GM23338 (cell line): ENCODE measurements at regions not wholly inside any gene's neighbourhood (a gene's known extent, or its start where the extent isn't known, plus 50 kb on each side); places are given as distances from the start of the nearest gene placed in this dataset.
"Not testable (repeated sequence)": the region's sequence is repeated elsewhere in the genome, so short reads cannot be mapped to it uniquely, and the experiment has no call there.

ENCODE experiments used
- ATAC-seq: fragments of 200-7000 bp; cut with Tn5 transposase; 3 replicates; pipeline ENCODE4 v1.9.1; 2020
- DNase-seq: peaks from one replicate; pipeline ENCODE4 v3.0.0-alpha.2; 2015; ENCODE audit warnings: low spot score
- H2AFZ ChIP-seq: fragments of 200-600 bp; sonication (generic); 2 replicates; pipeline ENCODE4 v1.8.0; 2016; ENCODE audit warnings: antibody characterized with exemption, mild to moderate bottlenecking, moderate library complexity
- H3F3A ChIP-seq: fragments of 200-600 bp; sonication (generic); replicated peaks from 2 replicates; pipeline ENCODE4 v1.8.0; 2017; ENCODE audit warnings: antibody characterized with exemption, mixed run types, low read depth
- H3K27ac ChIP-seq: fragments of 200-600 bp; sonication (generic); 2 replicates; pipeline ENCODE4 v1.6.1; 2016; ENCODE audit warnings: low read depth
- H3K27me3 ChIP-seq: fragments of 200-600 bp; sonication (generic); 2 replicates; pipeline ENCODE4 v1.8.0; 2016; ENCODE audit warnings: mild to moderate bottlenecking, mixed run types, moderate library complexity; ENCODE audit not compliant: insufficient read depth
- H3K36me3 ChIP-seq: fragments of 200-600 bp; sonication (generic); 2 replicates; pipeline ENCODE4 v1.8.0; 2016; ENCODE audit warnings: mild to moderate bottlenecking; ENCODE audit not compliant: insufficient read depth
- H3K4me1 ChIP-seq: fragments of 200-600 bp; sonication (generic); 2 replicates; pipeline ENCODE4 v1.8.0; 2016; ENCODE audit warnings: mild to moderate bottlenecking, moderate library complexity; ENCODE audit not compliant: insufficient read depth
- H3K4me2 ChIP-seq: fragments of 200-600 bp; sonication (generic); 2 replicates; pipeline ENCODE4 v1.7.1; 2017; ENCODE audit warnings: mixed run types
- H3K4me3 ChIP-seq: fragments of 200-600 bp; sonication (generic); 2 replicates; pipeline ENCODE4 v1.6.1; 2016; ENCODE audit warnings: mixed run types
- H3K79me2 ChIP-seq: fragments of 200-600 bp; sonication (generic); replicated peaks from 2 replicates; pipeline ENCODE4 v1.8.0; 2017; ENCODE audit warnings: mild to moderate bottlenecking; ENCODE audit not compliant: insufficient read depth
- H3K9me2 ChIP-seq: fragments of 200-600 bp; sonication (generic); 2 replicates; pipeline ENCODE4 v1.8.0; 2017; ENCODE audit not compliant: insufficient read depth
- H4K20me1 ChIP-seq: fragments of 200-600 bp; sonication (generic); replicated peaks from 2 replicates; pipeline ENCODE4 v1.8.0; 2017; ENCODE audit warnings: mild to moderate bottlenecking; ENCODE audit not compliant: insufficient read depth
- H3K27ac Mint-ChIP-seq: 2 replicates; pipeline ENCODE4 v1.8.0; 2020; ENCODE audit warnings: inconsistent platforms, mild to moderate bottlenecking, moderate library complexity, mixed read lengths
- H3K27me3 Mint-ChIP-seq: 3 replicates; pipeline ENCODE4 v1.8.0; 2022; ENCODE audit warnings: low read depth, mild to moderate bottlenecking, moderate library complexity, mixed read lengths, inconsistent platforms; ENCODE audit not compliant: insufficient read depth, poor library complexity
- H3K36me3 Mint-ChIP-seq: 3 replicates; pipeline ENCODE4 v1.8.0; 2021; ENCODE audit warnings: low read depth, mild to moderate bottlenecking, inconsistent platforms, moderate library complexity, mixed read lengths
- H3K4me1 Mint-ChIP-seq: 3 replicates; pipeline ENCODE4 v1.8.0; 2020; ENCODE audit warnings: mild to moderate bottlenecking, inconsistent platforms, mixed read lengths
- H3K4me3 Mint-ChIP-seq: 3 replicates; pipeline ENCODE4 v1.8.0; 2021; ENCODE audit warnings: moderate library complexity, mild to moderate bottlenecking, inconsistent platforms, mixed read lengths
- H3K9me3 Mint-ChIP-seq: 3 replicates; pipeline ENCODE4 v1.8.0; 2020; ENCODE audit warnings: moderate library complexity, mild to moderate bottlenecking, inconsistent platforms, mixed read lengths
- CREB1 ChIP-seq: fragments of 250-450 bp; sonication (Bioruptor Pico); IDR thresholded peaks from 2 replicates; pipeline ENCODE4 v1.5.0; 2020; ENCODE audit warnings: low read depth, mild to moderate bottlenecking, moderate library complexity
- CTCF ChIP-seq, 2 experiments: fragments of 200-600 bp in 1 of 2; sonication (generic) in 1 of 2; conservative IDR thresholded peaks; 2 replicates each; pipeline versions ENCODE4 v1.5.1 to v1.6.1; 2016 to 2017; ENCODE audit warnings: antibody characterized with exemption in 2 of 2, low read depth in 2 of 2, mild to moderate bottlenecking in 2 of 2, moderate library complexity in 1 of 2
- POLR2AphosphoS5 ChIP-seq: IDR thresholded peaks from 2 replicates; pipeline ENCODE4 v1.6.1; 2016; ENCODE audit warnings: antibody characterized with exemption, low read depth
- REST ChIP-seq: IDR thresholded peaks from one replicate; pipeline ENCODE4 v1.6.1; 2018; ENCODE audit warnings: antibody characterized with exemption; ENCODE audit not compliant: unreplicated experiment
- STAT1 ChIP-seq: IDR thresholded peaks from one replicate; pipeline ENCODE4 v1.6.1; 2016; ENCODE audit warnings: antibody characterized with exemption; ENCODE audit not compliant: unreplicated experiment
- ZNF114 ChIP-seq: fragments of 250-450 bp; sonication (Bioruptor Pico); IDR thresholded peaks from 2 replicates; pipeline ENCODE4 v1.5.0; 2020; ENCODE audit warnings: mild to moderate bottlenecking, moderate library complexity
- ZNF331 ChIP-seq: fragments of 250-450 bp; sonication (Bioruptor Pico); IDR thresholded peaks from 2 replicates; pipeline ENCODE4 v1.5.0; 2020; ENCODE audit warnings: low read depth, mild to moderate bottlenecking, moderate library complexity
- TF ChIP-seq, protein P1 (sequence below): IDR thresholded peaks from 2 replicates; pipeline ENCODE4 v1.6.1; 2016; ENCODE audit warnings: antibody characterized with exemption

DNA sequence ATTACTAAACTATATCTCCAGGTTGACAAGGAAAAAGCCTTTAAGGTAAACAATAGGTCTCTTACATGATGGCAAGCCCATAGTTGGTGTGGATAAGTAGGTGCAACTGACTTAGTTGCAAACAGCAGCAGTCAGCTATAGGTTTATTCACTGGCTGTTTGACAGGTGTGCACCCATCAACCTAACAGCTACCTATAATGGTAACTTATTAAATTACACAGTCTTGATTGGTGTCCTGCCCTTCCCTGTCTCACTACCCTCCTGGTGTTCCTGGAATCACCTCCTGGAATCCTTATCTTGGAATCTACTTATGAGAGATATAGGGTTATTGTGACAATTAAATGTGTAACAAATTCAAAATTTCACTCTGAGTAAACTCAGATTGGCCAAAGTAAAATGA lies 467.8 kb upstream of the UBE2E2 start:
- no peaks in the 10 kb centered on the region for H3K27me3 Mint-ChIP-seq
- H3K36me3 Mint-ChIP-seq = no peaks in the 10 kb centered on the region
- peaks cover 3% of the 10 kb centered on the region; the same call in 1 of the 3 replicates for H3K4me1 Mint-ChIP-seq
- Histone ChIP-seq H3K4me1 (no peaks in the 10 kb centered on the region), H3K4me3 (no peak overlapping the region), H4K20me1 (no peaks in the 10 kb centered on the region), H2AFZ (no peak overlapping the region), H3K27ac (no peak overlapping the region), H3K36me3 (no peaks in the 10 kb centered on the region), H3F3A (no peaks in the 10 kb centered on the region), H3K79me2 (no peaks in the 10 kb centered on the region), H3K27me3 (no peaks in the 10 kb centered on the region), H3K4me2 (no peak overlapping the region), H3K9me2 (peaks cover 13% of the 10 kb centered on the region; the same call in 1 of the 2 replicates)
- no peak for TF ChIP-seq ZNF331 (CRISPR knock-in tag)
- no peak for TF ChIP-seq REST
- no peaks in the 10 kb centered on the region; the same call in 2 of the 3 replicates for H3K9me3 Mint-ChIP-seq
- ATAC-seq = no peak
- no peak overlapping the region for H3K27ac Mint-ChIP-seq
- no peak for DNase-seq
- H3K4me3 Mint-ChIP-seq = no peak overlapping the region

DNA sequence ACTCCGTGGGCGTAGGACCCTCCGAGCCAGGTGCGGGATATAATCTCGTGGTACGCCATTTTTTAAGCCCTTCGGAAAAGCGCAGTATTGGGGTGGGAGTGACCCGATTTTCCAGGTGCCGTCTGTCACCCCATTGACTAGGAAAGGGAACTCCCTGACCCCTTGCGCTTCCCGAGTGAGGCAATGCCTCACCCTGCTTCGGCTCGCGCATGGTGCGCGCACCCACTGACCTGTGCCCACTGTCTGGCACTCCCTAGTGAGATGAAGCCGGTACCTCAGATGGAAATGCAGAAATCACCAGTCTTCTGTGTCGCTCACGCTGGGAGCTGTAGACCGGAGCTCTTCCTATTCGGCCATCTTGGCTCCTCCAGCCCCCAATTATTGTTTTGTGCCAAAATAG lies 459.7 kb upstream of the UBE2E2 start:
- peak overlapping the region; percentile 74 for H3K27ac Mint-ChIP-seq
- not testable (repeated sequence) for H4K20me1 ChIP-seq, H3K27me3 ChIP-seq, H3K4me1 ChIP-seq, H3K36me3 ChIP-seq, H3K9me3 Mint-ChIP-seq, H3K9me2 ChIP-seq, H3K4me3 Mint-ChIP-seq, DNase-seq, H3F3A ChIP-seq, H3K4me1 Mint-ChIP-seq, H3K27me3 Mint-ChIP-seq, ATAC-seq, H3K36me3 Mint-ChIP-seq, H3K27ac ChIP-seq, H3K79me2 ChIP-seq
- H2AFZ ChIP-seq = peak overlapping the region; percentile 87
- peak overlapping the region; percentile 45; the same call in 1 of the 2 replicates for H3K4me3 ChIP-seq
- peak overlapping the region; percentile 56; the same call in 1 of the 2 replicates for H3K4me2 ChIP-seq

DNA sequence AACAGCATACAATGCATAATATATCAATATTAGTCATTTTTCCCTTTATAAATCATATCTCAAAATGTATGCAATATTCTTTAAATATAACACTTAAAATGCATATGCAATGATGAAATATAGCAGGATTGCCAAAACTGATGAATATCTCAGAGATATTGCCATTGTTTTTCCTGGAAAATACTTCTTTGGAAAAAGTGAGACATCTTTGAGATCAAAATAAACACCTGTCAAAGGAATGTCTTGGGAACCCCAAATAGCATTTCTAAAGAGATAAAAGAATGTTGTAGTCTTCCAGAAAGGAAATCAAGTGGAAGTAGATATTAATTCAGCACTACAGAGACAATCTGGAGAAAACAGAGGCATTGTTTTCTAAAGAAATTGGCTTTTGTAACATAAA lies 457.8 kb upstream of the UBE2E2 start:
- no peak overlapping the region for H3K4me3 ChIP-seq
- DNase-seq = no peak
- no peak overlapping the region for H3K4me2 ChIP-seq
- no peak overlapping the region for H2AFZ ChIP-seq
- H3K79me2 ChIP-seq = no peaks in the 10 kb centered on the region
- no peaks in the 10 kb centered on the region for H3K4me1 ChIP-seq
- Mint-ChIP-seq H3K27ac (no peak overlapping the region), H3K27me3 (no peaks in the 10 kb centered on the region), H3K36me3 (no peaks in the 10 kb centered on the region), H3K4me1 (no peaks in the 10 kb centered on the region), H3K4me3 (no peak overlapping the region), H3K9me3 (peaks cover 2% of the 10 kb centered on the region; the same call in 1 of the 3 replicates)
- no peak overlapping the region for H3K27ac ChIP-seq
- H3K27me3 ChIP-seq = no peaks in the 10 kb centered on the region
- H3F3A ChIP-seq = no peaks in the 10 kb centered on the region
- no peak for ATAC-seq
- H3K36me3 ChIP-seq = no peaks in the 10 kb centered on the region
- no peaks in the 10 kb centered on the region for H3K9me2 ChIP-seq
- no peaks in the 10 kb centered on the region for H4K20me1 ChIP-seq
- no peak for TF ChIP-seq ZNF331 (CRISPR knock-in tag)
- no peak for TF ChIP-seq STAT1
- no peak for TF ChIP-seq CTCF (conservative IDR thresholded peaks at IDR 0.05; ENCODE audit: low read depth in 2 of 2)
- no peak for TF ChIP-seq CREB1 (CRISPR knock-in tag)
- no peak for TF ChIP-seq ZNF114
- TF ChIP-seq, protein P1, sequence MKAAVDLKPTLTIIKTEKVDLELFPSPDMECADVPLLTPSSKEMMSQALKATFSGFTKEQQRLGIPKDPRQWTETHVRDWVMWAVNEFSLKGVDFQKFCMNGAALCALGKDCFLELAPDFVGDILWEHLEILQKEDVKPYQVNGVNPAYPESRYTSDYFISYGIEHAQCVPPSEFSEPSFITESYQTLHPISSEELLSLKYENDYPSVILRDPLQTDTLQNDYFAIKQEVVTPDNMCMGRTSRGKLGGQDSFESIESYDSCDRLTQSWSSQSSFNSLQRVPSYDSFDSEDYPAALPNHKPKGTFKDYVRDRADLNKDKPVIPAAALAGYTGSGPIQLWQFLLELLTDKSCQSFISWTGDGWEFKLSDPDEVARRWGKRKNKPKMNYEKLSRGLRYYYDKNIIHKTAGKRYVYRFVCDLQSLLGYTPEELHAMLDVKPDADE = no peak
- TF ChIP-seq POLR2AphosphoS5 = no peak
